ENCODE measurements at regions not wholly inside any gene's neighbourhood (a gene's known extent, or its start where the extent isn't known, plus 50 kb on each side); places are given as distances from the start of the nearest gene placed in this dataset.

- no peaks in the 10 kb centered on the region for H3K4me1 ChIP-seq
- ATAC-seq = no peak
These were observed 390.7 kb downstream of the ARL4A start for GRCh38 chr7:13078105-13078504.

GRCh38 chr7:13090959-13091358 lies 403.5 kb downstream of the ARL4A start:
- ATAC-seq = no peak

More at GRCh38 chr7:13078105-13078504, 390.7 kb downstream of the ARL4A start:
- no peak for DNase-seq
- no peaks in the 10 kb centered on the region for H3K9me3 ChIP-seq
- H3K27ac ChIP-seq = no peak overlapping the region
- TF ChIP-seq CTCF (IDR thresholded peaks at IDR 0.05) = no peak
- no peaks in the 10 kb centered on the region for H3K36me3 ChIP-seq
- intact Hi-C loops (cut with DNase I) = no loop called here
- H3K27me3 ChIP-seq (ENCODE audit: low read depth) = no peaks in the 10 kb centered on the region
- no peak overlapping the region for H3K4me3 ChIP-seq

DNA sequence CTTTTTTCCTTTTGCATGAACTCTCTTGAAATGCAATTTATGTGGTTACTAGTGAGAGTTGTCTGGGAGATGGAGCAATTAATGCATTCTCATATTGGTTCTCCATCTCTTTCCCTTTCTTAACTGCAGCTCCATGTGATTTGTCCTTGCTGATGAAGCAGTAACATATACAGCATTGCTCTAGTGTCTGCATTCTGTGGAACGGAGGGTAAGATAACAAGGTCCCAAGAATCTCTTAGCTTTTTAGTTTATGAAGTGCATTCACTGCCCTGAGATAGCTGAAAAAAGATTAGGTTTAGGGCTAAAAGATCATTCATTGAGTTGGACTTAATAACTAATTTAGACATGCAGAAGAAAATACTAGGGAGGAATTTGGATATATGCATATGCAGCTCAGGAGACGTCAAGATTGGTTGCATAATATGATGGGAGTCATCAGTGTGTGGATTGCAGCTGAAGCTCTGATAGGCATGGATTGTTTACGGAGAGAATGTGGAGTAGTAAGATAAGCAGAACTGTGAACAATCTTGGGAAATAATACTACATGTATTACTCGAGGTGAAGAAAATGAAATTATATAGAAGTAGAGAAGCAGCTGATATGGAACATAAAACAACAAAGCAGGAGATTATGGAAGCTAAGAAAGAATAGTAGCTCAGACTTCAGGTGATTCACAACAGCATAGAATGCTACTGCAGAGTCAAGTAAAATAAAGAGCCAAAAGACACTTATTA lies 404.7 kb downstream of the ARL4A start:
- Histone ChIP-seq H3K36me3 (no peaks in the 10 kb centered on the region), H3K9me3 (no peaks in the 10 kb centered on the region), H3K4me1 (peaks cover 4% of the 10 kb centered on the region), H3K27me3 (ENCODE audit: low read depth) (no peaks in the 10 kb centered on the region), H3K4me3 (no peak overlapping the region), H3K27ac (no peak overlapping the region)
- no peak for ATAC-seq
- no peak for DNase-seq
- no peak for TF ChIP-seq CTCF (IDR thresholded peaks at IDR 0.05)
- intact Hi-C loops (cut with DNase I) = no loop called here

More at GRCh38 chr7:13090959-13091358, 403.5 kb downstream of the ARL4A start:
- Histone ChIP-seq H3K9me3 (no peaks in the 10 kb centered on the region), H3K27me3 (ENCODE audit: low read depth) (no peaks in the 10 kb centered on the region), H3K36me3 (no peaks in the 10 kb centered on the region), H3K4me3 (no peak overlapping the region), H3K4me1 (peaks cover 4% of the 10 kb centered on the region), H3K27ac (no peak overlapping the region)
- no peak for DNase-seq
- intact Hi-C loops (cut with DNase I) = no loop called here
- TF ChIP-seq CTCF (IDR thresholded peaks at IDR 0.05) = no peak

GRCh38 chr7:13092708-13093005 lies 405.2 kb downstream of the ARL4A start:
- no peak for ATAC-seq
- Histone ChIP-seq H3K9me3 (no peaks in the 10 kb centered on the region), H3K27ac (no peak overlapping the region), H3K4me3 (no peak overlapping the region), H3K27me3 (ENCODE audit: low read depth) (no peaks in the 10 kb centered on the region), H3K4me1 (peaks cover 4% of the 10 kb centered on the region), H3K36me3 (no peaks in the 10 kb centered on the region)
- no peak for DNase-seq
- no peak for TF ChIP-seq CTCF (IDR thresholded peaks at IDR 0.05)
- intact Hi-C loops (cut with DNase I) = no loop called here

- no peak for TF ChIP-seq CTCF (IDR thresholded peaks at IDR 0.05)
- Histone ChIP-seq H3K27ac (no peak overlapping the region), H3K4me1 (peaks cover 4% of the 10 kb centered on the region), H3K36me3 (no peaks in the 10 kb centered on the region), H3K9me3 (no peaks in the 10 kb centered on the region), H3K27me3 (ENCODE audit: low read depth) (no peaks in the 10 kb centered on the region), H3K4me3 (no peak overlapping the region)
- DNase-seq = no peak
- no peak for ATAC-seq
- intact Hi-C loops (cut with DNase I) = no loop called here
These were observed 405.7 kb downstream of the ARL4A start for GRCh38 chr7:13093160-13093559.

All from lower lobe of right lung (tissue), 2 donors.